Choroid plexus epithelial cell (primary cell): ENCODE measurements at regions not wholly inside any gene's neighbourhood (a gene's known extent, or its start where the extent isn't known, plus 50 kb on each side); places are given as distances from the start of the nearest gene placed in this dataset.

Source experiments
- DNase-seq: peaks from one replicate; pipeline ENCODE4 v3.0.0-alpha.2; 2010; ENCODE audit warnings: low read depth
- H3K4me3 ChIP-seq: 2 replicates; pipeline ENCODE4 v1.5.1; 2011; ENCODE audit warnings: low read depth, mild to moderate bottlenecking, control low read depth, low read length, moderate library complexity
- TF ChIP-seq, protein P1 (sequence below): conservative IDR thresholded peaks from 2 replicates; pipeline ENCODE4 v1.5.1; 2011; ENCODE audit warnings: low read depth, mild to moderate bottlenecking, control low read depth, inconsistent platforms, low read length, moderate library complexity

DNA sequence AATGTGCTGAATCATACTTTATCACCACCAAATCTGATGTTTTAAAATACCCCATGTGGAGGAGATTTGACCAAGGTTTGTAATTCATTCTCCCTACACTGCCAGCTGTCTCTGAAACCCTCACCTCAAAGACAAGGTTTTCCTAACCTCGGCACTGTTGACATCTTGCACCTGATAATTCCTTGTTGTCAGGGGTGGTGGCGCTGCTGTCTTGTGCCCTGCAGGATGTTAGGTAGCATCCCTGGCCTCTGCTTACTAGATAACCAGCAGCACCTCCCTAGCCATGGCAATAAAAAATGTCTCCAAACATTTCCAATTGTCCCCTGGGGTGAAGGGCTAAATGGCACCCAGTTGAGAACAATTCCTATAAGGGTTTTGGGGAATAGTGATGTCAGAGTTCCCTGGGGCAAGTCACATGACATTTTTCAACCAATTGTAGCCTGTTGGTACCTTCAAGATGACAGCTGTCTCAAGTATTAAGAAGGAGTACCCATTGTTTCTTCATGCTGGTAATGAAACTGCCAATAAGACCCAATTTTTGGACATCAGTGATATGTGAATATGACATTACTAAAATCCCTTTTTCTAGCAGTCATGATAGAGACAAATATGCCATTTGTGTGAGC lies 160.6 kb upstream of the PLCXD3 start:
- no peak overlapping the region for H3K4me3 ChIP-seq
- TF ChIP-seq, protein P1, sequence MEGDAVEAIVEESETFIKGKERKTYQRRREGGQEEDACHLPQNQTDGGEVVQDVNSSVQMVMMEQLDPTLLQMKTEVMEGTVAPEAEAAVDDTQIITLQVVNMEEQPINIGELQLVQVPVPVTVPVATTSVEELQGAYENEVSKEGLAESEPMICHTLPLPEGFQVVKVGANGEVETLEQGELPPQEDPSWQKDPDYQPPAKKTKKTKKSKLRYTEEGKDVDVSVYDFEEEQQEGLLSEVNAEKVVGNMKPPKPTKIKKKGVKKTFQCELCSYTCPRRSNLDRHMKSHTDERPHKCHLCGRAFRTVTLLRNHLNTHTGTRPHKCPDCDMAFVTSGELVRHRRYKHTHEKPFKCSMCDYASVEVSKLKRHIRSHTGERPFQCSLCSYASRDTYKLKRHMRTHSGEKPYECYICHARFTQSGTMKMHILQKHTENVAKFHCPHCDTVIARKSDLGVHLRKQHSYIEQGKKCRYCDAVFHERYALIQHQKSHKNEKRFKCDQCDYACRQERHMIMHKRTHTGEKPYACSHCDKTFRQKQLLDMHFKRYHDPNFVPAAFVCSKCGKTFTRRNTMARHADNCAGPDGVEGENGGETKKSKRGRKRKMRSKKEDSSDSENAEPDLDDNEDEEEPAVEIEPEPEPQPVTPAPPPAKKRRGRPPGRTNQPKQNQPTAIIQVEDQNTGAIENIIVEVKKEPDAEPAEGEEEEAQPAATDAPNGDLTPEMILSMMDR, result no peak
- no peak for DNase-seq

DNA sequence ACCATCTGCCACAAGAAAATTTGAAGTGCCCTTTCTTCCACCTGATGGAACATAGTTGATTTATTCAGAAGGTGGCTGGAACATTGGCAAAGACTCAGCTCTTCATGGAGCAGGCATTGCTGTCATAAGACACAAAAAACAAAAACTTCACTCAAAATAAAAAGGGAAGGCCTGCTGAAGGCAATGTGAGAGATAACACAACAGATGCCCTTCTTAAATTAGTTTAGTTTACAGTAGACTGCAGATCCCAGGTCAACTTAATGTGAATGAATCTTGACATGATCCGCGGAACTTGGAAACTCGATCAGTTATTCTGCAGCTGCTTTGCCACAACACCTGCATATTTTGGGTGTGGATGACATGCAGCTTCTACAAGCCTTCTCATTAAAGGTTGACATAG lies 159.8 kb upstream of the PLCXD3 start:
- TF ChIP-seq, protein P1, result no peak
- DNase-seq, result no peak
- no peak overlapping the region for H3K4me3 ChIP-seq

DNA sequence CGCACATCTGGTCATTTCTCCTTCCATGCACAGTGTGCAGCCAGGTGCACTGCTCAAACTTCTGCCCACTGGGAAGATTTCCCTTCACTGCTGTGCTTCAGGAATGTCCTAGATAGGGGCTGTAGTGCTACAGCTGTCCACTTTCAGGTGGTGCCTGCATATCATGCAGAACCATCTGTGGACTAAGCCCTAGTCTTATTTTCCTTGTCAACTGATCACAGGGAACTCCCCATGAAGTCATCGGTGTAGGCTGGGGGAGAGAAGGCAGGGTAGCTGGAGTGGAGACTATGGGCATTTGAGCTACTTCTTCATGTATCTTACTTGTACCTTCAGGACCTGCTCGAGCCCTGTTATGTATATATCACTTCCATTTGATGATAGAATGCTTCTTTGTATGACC lies 150.9 kb upstream of the PLCXD3 start:
- TF ChIP-seq, protein P1, result no peak
- no peak for DNase-seq
- H3K4me3 ChIP-seq, result no peak overlapping the region

DNA sequence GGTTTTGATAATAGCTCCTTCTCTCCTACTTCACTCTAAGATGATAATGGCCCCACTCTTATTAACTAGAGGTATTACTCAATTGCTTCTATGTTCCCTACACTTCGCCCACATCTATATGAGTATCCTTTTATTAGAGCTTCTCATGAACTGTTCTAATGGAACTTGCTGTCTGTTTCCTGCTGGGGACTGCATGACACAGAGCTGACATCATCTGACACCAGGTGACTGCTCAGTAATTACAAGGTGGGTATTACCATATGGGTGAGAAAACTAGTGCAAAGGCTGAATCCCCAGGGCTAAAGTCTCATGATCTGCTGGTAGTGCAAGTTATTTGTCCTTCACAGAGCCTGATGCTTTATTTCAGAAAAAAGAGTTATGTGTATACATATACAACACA lies 146.2 kb upstream of the PLCXD3 start:
- TF ChIP-seq, protein P1, result no peak
- H3K4me3 ChIP-seq, result no peak overlapping the region
- no peak for DNase-seq

DNA sequence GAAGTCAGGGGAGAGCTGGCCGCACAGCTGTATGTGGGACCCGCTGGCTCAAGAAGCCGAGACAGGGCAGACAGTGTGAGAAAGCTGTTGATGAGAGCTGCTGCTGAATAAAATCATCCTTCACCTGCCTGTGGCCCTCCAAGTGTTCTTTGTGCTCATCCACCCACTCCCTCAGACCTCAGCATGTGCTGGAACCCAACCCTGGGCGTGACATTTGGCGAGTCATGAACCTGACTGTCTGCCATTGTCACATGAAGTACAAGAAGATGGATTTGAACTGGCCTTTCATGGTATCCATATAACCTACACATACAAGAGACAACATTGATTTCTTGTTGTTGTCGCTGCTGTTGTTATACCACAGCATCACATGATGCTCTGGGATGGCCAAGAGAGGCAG lies 139.7 kb upstream of the PLCXD3 start:
- H3K4me3 ChIP-seq, result no peak overlapping the region
- no peak for DNase-seq
- TF ChIP-seq, protein P1, result no peak

DNA sequence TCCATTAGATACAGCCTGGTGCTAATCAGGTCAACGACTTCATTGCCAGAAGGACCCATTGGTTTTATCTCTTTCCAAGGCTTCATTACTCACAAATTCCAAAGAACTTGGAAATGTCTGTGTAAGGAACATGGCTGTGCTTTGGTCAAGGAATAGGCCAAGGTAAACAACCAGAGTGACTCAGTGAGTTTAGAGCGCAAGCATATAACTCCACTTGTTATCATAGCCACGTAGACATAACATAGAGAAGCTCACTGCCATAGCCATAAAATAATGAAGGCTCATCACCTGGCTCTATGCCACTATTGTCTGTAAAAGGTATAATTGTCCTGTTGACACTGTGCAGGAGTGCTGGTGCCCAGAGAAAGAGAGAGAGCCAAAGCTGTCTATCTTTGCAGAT lies 139.3 kb upstream of the PLCXD3 start:
- H3K4me3 ChIP-seq, result no peak overlapping the region
- TF ChIP-seq, protein P1, result no peak
- peak; percentile 64 for DNase-seq

DNA sequence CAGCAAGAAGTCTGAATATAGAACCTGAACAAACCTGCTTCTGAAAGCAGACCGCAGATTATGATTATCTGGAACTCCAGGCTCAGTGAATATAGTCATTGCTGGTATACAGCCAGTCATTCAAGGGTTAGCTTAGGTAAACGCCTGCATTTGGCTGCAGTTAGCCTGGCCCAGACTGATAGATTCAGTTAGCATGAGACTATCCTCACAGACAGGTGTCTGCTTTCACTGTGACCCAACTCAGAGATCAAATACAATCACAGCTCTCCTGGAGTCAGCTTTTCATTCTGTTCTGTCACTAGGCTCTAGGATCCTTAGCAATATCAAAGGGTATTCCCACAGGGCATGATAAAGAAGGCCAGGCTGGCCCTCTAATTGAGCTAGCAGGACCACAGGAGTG lies 138.6 kb upstream of the PLCXD3 start:
- TF ChIP-seq, protein P1, result no peak
- DNase-seq, result no peak
- H3K4me3 ChIP-seq, result no peak overlapping the region
